GM12874 (cell line): ENCODE measurements at regions not wholly inside any gene's neighbourhood (a gene's known extent, or its start where the extent isn't known, plus 50 kb on each side); places are given as distances from the start of the nearest gene placed in this dataset.

Source experiments
- TF ChIP-seq, protein P1 (sequence below): IDR thresholded peaks from 2 replicates; pipeline ENCODE4 v1.5.1; 2011; ENCODE audit warnings: low read depth, mild to moderate bottlenecking, control low read depth, low read length, moderate library complexity; ENCODE audit not compliant: insufficient read depth

DNA sequence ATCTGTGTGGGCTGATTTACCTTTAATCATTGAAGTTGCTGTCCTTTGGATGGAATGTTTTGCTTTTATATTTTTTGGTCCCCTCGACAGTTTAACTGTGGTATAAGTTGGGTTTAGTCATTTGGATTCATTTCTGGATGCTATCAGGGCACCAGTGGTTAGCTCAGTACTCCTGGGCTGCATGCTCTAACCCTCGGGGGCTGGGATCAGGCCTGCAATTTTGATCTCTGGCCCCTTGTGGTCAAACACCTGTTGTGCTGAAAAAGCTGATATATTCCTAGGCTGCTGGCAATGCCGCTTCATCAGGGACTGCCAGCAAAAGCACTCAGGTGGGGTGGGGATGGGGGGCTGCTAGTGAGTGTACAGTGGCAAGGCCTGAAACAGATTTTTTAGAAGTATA, 440.4 kb upstream of the RIOK2 start:
- TF ChIP-seq, protein P1, sequence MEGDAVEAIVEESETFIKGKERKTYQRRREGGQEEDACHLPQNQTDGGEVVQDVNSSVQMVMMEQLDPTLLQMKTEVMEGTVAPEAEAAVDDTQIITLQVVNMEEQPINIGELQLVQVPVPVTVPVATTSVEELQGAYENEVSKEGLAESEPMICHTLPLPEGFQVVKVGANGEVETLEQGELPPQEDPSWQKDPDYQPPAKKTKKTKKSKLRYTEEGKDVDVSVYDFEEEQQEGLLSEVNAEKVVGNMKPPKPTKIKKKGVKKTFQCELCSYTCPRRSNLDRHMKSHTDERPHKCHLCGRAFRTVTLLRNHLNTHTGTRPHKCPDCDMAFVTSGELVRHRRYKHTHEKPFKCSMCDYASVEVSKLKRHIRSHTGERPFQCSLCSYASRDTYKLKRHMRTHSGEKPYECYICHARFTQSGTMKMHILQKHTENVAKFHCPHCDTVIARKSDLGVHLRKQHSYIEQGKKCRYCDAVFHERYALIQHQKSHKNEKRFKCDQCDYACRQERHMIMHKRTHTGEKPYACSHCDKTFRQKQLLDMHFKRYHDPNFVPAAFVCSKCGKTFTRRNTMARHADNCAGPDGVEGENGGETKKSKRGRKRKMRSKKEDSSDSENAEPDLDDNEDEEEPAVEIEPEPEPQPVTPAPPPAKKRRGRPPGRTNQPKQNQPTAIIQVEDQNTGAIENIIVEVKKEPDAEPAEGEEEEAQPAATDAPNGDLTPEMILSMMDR = no peak

DNA sequence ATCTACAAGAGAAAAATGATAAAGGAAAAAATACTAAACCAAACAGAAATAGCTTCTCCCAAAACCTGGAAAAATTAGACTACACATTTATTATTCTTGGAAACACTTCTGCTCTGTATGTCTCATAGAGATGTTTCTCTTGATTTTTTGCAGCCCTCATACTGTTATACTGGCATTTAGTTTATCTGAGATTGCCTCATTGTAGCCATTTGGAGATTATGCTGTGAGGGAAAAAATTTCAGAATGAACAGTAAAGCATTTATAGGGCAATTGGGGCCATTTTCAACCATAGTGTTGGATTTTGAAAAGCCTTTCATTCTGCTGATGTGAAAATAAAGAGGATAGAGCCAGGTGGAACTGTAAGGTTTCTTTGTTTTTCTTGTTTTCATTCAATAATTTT, 441.8 kb upstream of the RIOK2 start:
- TF ChIP-seq, protein P1 = no peak

DNA sequence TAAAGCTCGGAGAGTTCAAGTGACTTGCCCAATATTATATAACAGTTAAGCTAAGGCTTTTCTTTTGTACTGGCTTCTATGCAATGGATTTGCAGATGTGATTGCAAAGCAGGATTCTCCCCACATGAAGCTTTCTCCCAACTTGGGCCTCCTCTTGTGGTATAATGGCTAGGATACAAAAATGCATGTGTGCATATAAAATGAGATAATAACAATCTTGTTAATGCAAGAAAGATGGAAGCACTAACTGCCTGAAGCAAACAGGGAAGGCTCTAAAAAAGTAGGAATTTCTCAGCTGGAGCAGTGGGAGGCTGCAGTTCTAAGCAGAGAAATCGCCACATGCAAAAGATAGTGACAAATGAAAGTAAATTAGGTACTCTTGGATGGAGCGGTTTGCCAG, 444.2 kb upstream of the RIOK2 start:
- TF ChIP-seq, protein P1 = no peak

DNA sequence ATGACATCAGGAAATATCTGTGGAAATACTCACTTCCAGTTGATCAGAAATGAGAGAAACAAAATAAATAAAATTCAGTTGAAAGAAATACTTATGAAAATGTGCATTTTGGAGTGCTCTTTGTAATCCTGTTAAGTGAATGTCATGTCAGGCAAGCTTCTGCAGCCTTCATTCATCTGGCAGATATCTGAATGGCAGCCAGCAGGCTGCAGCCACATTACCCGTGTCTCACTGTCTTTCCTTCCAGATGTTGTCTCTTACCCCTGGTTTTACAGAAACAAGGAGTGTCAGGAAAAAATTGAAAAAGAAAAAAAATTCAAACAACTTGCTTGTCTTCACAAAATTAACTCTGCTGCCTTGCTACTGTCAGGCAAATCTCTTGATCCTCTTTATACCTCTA, 445.0 kb upstream of the RIOK2 start:
- TF ChIP-seq, protein P1 = no peak

DNA sequence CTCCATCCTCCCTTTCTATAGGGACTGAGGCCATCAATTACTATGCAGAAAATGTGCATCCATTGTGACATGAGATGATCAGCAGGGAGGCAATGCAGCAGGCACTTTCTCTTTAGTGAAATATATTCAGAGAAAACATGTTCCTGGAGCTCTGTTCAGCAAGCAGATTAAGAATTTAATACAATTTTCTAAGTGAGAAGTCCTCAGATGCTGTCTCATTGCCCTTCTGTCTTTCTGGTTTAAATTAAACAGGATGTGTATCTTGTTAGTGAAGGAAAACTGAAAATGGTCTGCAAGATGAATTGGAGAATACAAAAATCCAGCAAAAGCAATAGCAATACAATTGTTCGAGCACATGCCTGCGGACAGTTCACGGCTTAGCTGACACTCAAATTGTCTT, 445.8 kb upstream of the RIOK2 start:
- TF ChIP-seq, protein P1 = no peak

DNA sequence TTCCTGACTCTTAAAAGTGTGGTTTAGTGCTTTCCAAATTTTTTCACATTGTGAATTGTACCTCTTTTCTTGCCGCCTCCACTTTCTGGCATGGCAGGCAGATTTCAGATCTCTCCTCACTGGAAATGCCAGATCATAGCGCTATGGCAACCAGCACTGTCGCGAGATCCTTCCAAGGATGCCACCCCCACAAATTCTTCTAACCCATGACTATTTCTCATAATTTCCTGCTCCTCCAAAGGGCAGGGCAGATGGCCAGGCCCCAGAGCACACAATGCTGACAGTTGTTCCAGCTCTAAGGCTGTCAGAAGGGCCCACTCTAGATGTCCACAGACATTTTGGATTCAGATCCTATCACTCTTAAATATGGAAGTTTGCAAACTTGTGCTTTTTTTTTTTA, 446.2 kb upstream of the RIOK2 start:
- TF ChIP-seq, protein P1 = no peak

DNA sequence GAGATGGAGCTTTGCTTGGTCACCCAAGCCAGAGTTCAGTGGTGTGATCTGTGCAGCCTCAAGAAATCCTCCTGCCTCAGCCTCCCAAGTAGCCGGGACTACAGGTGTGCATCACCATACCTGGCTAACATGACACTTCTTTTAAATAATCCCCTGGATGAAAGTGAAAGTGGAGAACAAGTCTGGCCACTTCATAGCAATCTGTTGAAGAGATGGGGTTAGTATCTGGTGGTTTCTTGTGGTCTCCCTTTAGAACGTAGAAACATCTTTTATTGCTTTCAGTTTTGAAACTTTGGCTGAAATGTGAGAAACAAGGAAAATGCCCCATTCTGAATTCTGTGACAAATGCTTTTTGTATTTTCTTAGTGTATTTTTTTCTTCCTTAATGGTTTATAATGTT, 452.5 kb upstream of the RIOK2 start:
- TF ChIP-seq, protein P1 = no peak

DNA sequence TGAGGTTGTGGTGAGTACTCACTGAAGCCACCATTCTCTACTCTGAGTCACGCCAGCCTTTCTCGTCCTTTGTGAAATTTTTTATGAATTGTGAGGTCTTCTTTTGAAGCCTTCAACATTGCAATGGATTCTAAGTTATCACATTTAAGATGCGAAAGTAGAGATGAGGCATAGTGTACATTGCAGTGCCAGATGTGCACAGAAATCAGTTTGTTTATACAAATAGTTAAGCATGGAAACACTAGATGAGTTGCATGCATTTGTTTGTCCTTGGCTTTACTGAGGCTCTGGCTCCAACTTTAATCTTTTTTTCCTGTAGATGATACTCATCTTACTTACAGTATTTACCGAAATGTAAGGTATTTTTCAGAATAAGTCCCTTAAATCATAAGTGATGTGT, 453.7 kb upstream of the RIOK2 start:
- TF ChIP-seq, protein P1 = no peak
